ENCODE measurements at regions not wholly inside any gene's neighbourhood (a gene's known extent, or its start where the extent isn't known, plus 50 kb on each side); places are given as distances from the start of the nearest gene placed in this dataset.

GRCh38 chr6:106740287-106740686 lies 110.9 kb downstream of the QRSL1 start:
- no peak for TF ChIP-seq CTCF (IDR thresholded peaks at IDR 0.05; ENCODE audit: extremely low read depth, insufficient read depth, missing control alignments)
- DNase-seq (ENCODE audit: low spot score): no peak
- in situ Hi-C loops (cut with MboI; ENCODE audit: low pct_unique_long_range_greater_than_20kb, low sequenced_read_pairs, unreplicated experiment): no loop called here

GRCh38 chr6:106739387-106739786 lies 110.0 kb downstream of the QRSL1 start:
- TF ChIP-seq CTCF (IDR thresholded peaks at IDR 0.05; ENCODE audit: extremely low read depth, insufficient read depth, missing control alignments): no peak
- no peak for DNase-seq (ENCODE audit: low spot score)
- in situ Hi-C loops (cut with MboI; ENCODE audit: low pct_unique_long_range_greater_than_20kb, low sequenced_read_pairs, unreplicated experiment): no loop called here

GRCh38 chr6:106736502-106736901 lies 107.1 kb downstream of the QRSL1 start:
- TF ChIP-seq CTCF (IDR thresholded peaks at IDR 0.05; ENCODE audit: extremely low read depth, insufficient read depth, missing control alignments): no peak
- DNase-seq (ENCODE audit: low spot score): no peak
- in situ Hi-C loops (cut with MboI; ENCODE audit: low pct_unique_long_range_greater_than_20kb, low sequenced_read_pairs, unreplicated experiment): no loop called here

GRCh38 chr6:106735828-106736227 lies 106.5 kb downstream of the QRSL1 start:
- DNase-seq (ENCODE audit: low spot score): no peak
- in situ Hi-C loops (cut with MboI; ENCODE audit: low pct_unique_long_range_greater_than_20kb, low sequenced_read_pairs, unreplicated experiment): no loop called here
- no peak for TF ChIP-seq CTCF (IDR thresholded peaks at IDR 0.05; ENCODE audit: extremely low read depth, insufficient read depth, missing control alignments)

GRCh38 chr6:106735136-106735633 lies 105.8 kb downstream of the QRSL1 start:
- in situ Hi-C loops (cut with MboI; ENCODE audit: low pct_unique_long_range_greater_than_20kb, low sequenced_read_pairs, unreplicated experiment): no loop called here
- DNase-seq (ENCODE audit: low spot score): no peak
- no peak for TF ChIP-seq CTCF (IDR thresholded peaks at IDR 0.05; ENCODE audit: extremely low read depth, insufficient read depth, missing control alignments)

- no peak for TF ChIP-seq CTCF (IDR thresholded peaks at IDR 0.05; ENCODE audit: extremely low read depth, insufficient read depth, missing control alignments)
- DNase-seq (ENCODE audit: low spot score): no peak
- in situ Hi-C loops (cut with MboI; ENCODE audit: low pct_unique_long_range_greater_than_20kb, low sequenced_read_pairs, unreplicated experiment): no loop called here
Measured at GRCh38 chr6:106733386-106733785, 104.0 kb downstream of the QRSL1 start.
